HepG2 (cell line): ENCODE measurements at regions not wholly inside any gene's neighbourhood (a gene's known extent, or its start where the extent isn't known, plus 50 kb on each side); places are given as distances from the start of the nearest gene placed in this dataset.

Source experiments
- ATAC-seq: fragments of 200-7000 bp; cut with Tn5 transposase; 3 replicates; pipeline ENCODE4 v1.9.1; 2020; ENCODE audit warnings: mild to moderate bottlenecking, moderate library complexity
- BruUV-seq: library from RNA; stranded (reverse); fragments of 400-500 nt; replicated peaks from 2 replicates; lab custom pipeline; 2021; lab: Mats Ljungman, UMichigan
- CTCF ChIA-PET: fragments of 300-600 bp; formaldehyde crosslinking; extraction: SDS; loops from one replicate; lab custom pipeline; 2021; ENCODE audit warnings: low total read pairs, inconsistent platforms, low intra/inter-chr PET ratio; lab: Yijun Ruan, JAX
- POLR2A ChIA-PET: fragments of 350-600 bp; sonication (Branson Sonifier 250); formaldehyde crosslinking; loops from one replicate; lab custom pipeline; 2020; ENCODE audit warnings: antibody characterized with exemption, inconsistent platforms; lab: Yijun Ruan, JAX
- DNase-seq: peaks from one replicate; pipeline ENCODE4 v3.0.0-alpha.2; 2015; ENCODE audit warnings: low spot score
- FAIRE-seq: peaks from 3 replicates; lab custom pipeline; 2011; peaks lifted over from hg19 to GRCh38; lab: Jason Lieb, UNC
- H2AFZ ChIP-seq: one replicate; pipeline ENCODE4 v1.6.1; 2011; ENCODE audit warnings: low read length, inconsistent platforms
- H3K27ac ChIP-seq: fragments of 300-600 bp; 3 replicates; pipeline ENCODE4 v1.8.0; 2011; ENCODE audit warnings: mixed run types, mild to moderate bottlenecking, mixed read lengths, low read length, inconsistent platforms; ENCODE audit not compliant: insufficient read depth; ENCODE audit errors: extremely low read length
- H3K27me3 ChIP-seq, 2 experiments: fragments of 200-600 bp in 1 of 2; 2 replicates in 1 of 2; 3 replicates in 1 of 2; pipeline versions ENCODE4 v1.6.0 to v1.8.0; 2011; ENCODE audit warnings: low read length in 2 of 2, mild to moderate bottlenecking in 2 of 2, moderate library complexity in 2 of 2, inconsistent platforms in 1 of 2; ENCODE audit not compliant: insufficient read depth in 2 of 2, control insufficient read depth in 1 of 2
- H3K36me3 ChIP-seq, 2 experiments: fragments of 200-600 bp in 1 of 2; replicated peaks in 1 of 2; 2 replicates in 1 of 2; 3 replicates in 1 of 2; pipeline versions ENCODE4 v1.5.1 to v1.8.0; 2011; ENCODE audit warnings: low read length in 2 of 2, inconsistent platforms in 1 of 2; ENCODE audit not compliant: insufficient read depth in 2 of 2, control insufficient read depth in 1 of 2
- H3K4me1 ChIP-seq: 2 replicates; pipeline ENCODE4 v1.5.1; 2012; ENCODE audit warnings: low read length, inconsistent platforms; ENCODE audit not compliant: insufficient read depth
- H3K4me2 ChIP-seq: 2 replicates; pipeline ENCODE4 v1.6.0; 2011; ENCODE audit warnings: low read depth, low read length, inconsistent platforms
- H3K4me3 ChIP-seq, 3 experiments: fragments of 200-600 bp in 1 of 3; sonication (generic), shearing (Covaris generic) in 1 of 3; replicated peaks in 1 of 3; 2 replicates each; pipeline ENCODE4 v1.5.1; 2011 to 2016; ENCODE audit warnings: low read length in 3 of 3, inconsistent platforms in 2 of 3, low read depth in 2 of 3, mild to moderate bottlenecking in 2 of 3, control low read depth in 1 of 3, mixed read lengths in 1 of 3; ENCODE audit not compliant: insufficient read depth in 1 of 3
- H3K79me2 ChIP-seq: one replicate; pipeline ENCODE4 v1.6.1; 2011; ENCODE audit warnings: low read length, inconsistent platforms; ENCODE audit not compliant: insufficient read depth
- H3K9ac ChIP-seq: 2 replicates; pipeline ENCODE4 v1.6.0; 2011; ENCODE audit warnings: mild to moderate bottlenecking, low read depth, low read length, inconsistent platforms; ENCODE audit not compliant: insufficient read depth
- H3K9me3 ChIP-seq: 2 replicates; pipeline ENCODE4 v1.5.1; 2012; ENCODE audit warnings: mild to moderate bottlenecking, low read length
- H4K20me1 ChIP-seq: 2 replicates; pipeline ENCODE4 v1.6.0; 2011; ENCODE audit warnings: inconsistent platforms, mild to moderate bottlenecking, low read length, moderate library complexity; ENCODE audit not compliant: insufficient read depth
- CBX1 ChIP-seq: IDR thresholded peaks from one replicate; pipeline ENCODE4 v1.6.1; 2016; ENCODE audit warnings: antibody characterized with exemption, low read depth
- DNMT1 ChIP-seq: sonication (generic); formaldehyde crosslinking; IDR thresholded peaks from 2 replicates; pipeline ENCODE4 v1.5.1; 2020; ENCODE audit warnings: mild to moderate bottlenecking, missing genetic modification reagents
- GFI1 ChIP-seq: sonication (generic); formaldehyde crosslinking; IDR thresholded peaks from 2 replicates; pipeline ENCODE4 v1.5.0; 2020; ENCODE audit warnings: missing genetic modification reagents, mild to moderate bottlenecking, borderline replicate concordance
- MTA3 ChIP-seq: sonication (generic); formaldehyde crosslinking; IDR thresholded peaks from 2 replicates; pipeline ENCODE4 v1.4.0; 2020; ENCODE audit warnings: missing genetic modification reagents
- SMAD1 ChIP-seq: sonication (generic); formaldehyde crosslinking; IDR thresholded peaks from 2 replicates; pipeline ENCODE4 v1.4.0; 2020; ENCODE audit warnings: missing genetic modification reagents, low read depth, mild to moderate bottlenecking, borderline replicate concordance
- SRY ChIP-seq: sonication (generic); formaldehyde crosslinking; IDR thresholded peaks from 2 replicates; pipeline ENCODE4 v1.8.0; 2022; ENCODE audit warnings: mild to moderate bottlenecking, missing genetic modification reagents
- SSRP1 ChIP-seq: IDR thresholded peaks from 2 replicates; pipeline ENCODE4 v1.6.1; 2016; ENCODE audit warnings: control low read depth
- ZNF775 ChIP-seq: sonication (generic); formaldehyde crosslinking; IDR thresholded peaks from 2 replicates; pipeline ENCODE4 v1.4.0; 2020; ENCODE audit warnings: missing genetic modification reagents, mild to moderate bottlenecking, moderate library complexity, borderline replicate concordance
- WGBS: methylation state at CpG from one replicate; pipeline ENCODE4 v1.1.6; 2017; ENCODE audit warnings: low lambda C conversion rate; 5-methylcytosine and 5-hydroxymethylcytosine counted together
- in situ Hi-C: cut with HindIII; loops from 2 replicates; pipeline ENCODE4 v1.10.0; 2017; ENCODE audit warnings: low pct_unique_long_range_greater_than_20kb; ENCODE audit not compliant: extremely low pct_ligation_motif_present
- intact Hi-C: fragments of 100-400 bp; cut with micrococcal nuclease; formaldehyde crosslinking; loops from one replicate; pipeline ENCODE4 v1.10.0; 2022; ENCODE audit not compliant: unreplicated experiment
- TF ChIP-seq, protein P1 (sequence below): sonication (generic); formaldehyde crosslinking; IDR thresholded peaks from 2 replicates; pipeline ENCODE4 v1.5.1; 2020; ENCODE audit warnings: mild to moderate bottlenecking, missing genetic modification reagents, borderline replicate concordance

DNA sequence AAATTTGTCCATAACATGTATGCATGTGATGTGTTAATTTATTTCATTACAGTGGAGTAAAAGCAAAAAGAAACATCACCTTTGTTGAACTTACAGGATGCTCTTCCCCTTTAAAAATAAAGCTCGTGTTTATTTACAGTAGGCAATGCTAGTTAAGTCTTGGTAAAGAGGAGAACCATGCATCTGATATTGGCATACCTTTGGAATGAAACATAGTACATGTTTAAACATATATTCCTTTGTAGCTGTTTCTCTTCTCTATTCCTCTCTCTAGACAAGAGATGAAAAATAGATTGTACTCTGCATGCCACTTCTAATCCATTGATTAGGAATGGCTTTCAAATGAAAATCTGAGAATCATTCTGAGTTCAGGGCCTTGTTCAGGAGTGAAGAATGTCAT lies 374.9 kb upstream of the CNTN4 start (continued):
- no peak for TF ChIP-seq SRY (CRISPR knock-in tag)

DNA sequence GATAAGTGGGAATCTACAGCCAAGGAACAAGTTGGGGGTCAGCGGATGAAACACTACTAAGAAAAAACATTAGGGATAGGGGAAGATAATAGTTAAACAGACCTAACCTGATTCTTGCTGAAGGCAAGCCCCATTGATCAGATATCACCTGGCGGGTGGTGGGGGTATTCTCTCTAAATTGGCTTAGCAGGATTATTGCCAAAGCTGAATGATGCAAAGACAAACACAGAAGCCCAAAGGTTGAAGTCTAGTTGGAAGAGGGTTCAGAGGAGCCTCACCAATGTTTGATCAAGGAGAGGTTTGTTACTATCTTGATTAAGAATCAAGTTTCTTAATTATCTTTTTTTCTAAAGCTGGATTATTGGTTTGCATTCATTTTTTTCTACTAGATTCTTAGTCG lies 371.9 kb upstream of the CNTN4 start:
- H4K20me1 ChIP-seq, result no peaks in the 10 kb centered on the region
- H3K4me3 ChIP-seq, result no peak overlapping the region
- POLR2A ChIA-PET, result no interaction called here
- 0% methylated on average over 3 of the region's 3 CpGs for WGBS
- CTCF ChIA-PET, result no interaction called here
- no peak overlapping the region for H3K4me2 ChIP-seq
- no peaks in the 10 kb centered on the region for H3K79me2 ChIP-seq
- no peaks in the 10 kb centered on the region for H3K4me1 ChIP-seq
- no peak overlapping the region for H3K27ac ChIP-seq
- in situ Hi-C loops, result no loop called here
- FAIRE-seq, result no peak
- TF ChIP-seq SSRP1 (no peak), CBX1 (no peak), GFI1 (no peak), MTA3 (CRISPR knock-in tag) (no peak)
- TF ChIP-seq, protein P1, sequence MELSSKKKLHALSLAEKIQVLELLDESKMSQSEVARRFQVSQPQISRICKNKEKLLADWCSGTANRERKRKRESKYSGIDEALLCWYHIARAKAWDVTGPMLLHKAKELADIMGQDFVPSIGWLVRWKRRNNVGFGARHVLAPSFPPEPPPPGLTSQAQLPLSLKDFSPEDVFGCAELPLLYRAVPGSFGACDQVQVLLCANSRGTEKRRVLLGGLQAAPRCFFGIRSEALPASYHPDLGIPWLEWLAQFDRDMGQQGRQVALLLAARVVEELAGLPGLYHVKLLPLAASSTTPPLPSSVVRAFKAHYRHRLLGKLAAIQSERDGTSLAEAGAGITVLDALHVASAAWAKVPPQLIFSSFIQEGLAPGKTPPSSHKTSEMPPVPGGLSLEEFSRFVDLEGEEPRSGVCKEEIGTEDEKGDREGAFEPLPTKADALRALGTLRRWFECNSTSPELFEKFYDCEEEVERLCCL (CRISPR knock-in tag), result no peak
- no peak for ATAC-seq
- no peak for DNase-seq
- intact Hi-C loops, result no loop called here
- H3K27me3 ChIP-seq, result no peaks in the 10 kb centered on the region
- no peak overlapping the region for H2AFZ ChIP-seq
- peaks cover 95% of the 10 kb centered on the region for H3K9me3 ChIP-seq
- H3K9ac ChIP-seq, result no peak overlapping the region
- H3K36me3 ChIP-seq, result no peaks in the 10 kb centered on the region
- no TSS peak for BruUV-seq

DNA sequence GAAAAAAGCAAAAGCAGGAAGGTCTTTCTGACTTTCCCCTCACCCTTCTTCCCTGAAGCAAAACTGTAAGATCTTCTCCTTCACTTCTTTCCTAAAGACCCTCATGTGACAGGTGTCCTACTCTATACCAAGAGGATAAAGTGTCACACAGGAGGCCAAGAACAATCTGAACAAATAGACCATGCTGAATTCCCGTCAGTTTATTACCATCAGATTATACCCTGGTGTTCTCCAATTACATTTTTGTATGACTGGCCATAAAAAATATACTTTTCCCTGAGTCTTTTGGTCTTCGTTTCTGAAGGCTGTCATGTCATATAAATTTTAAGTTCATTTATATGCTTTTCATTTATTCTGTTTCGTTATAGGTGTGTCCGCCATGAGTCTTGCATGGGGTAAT lies 371.4 kb upstream of the CNTN4 start:
- H3K4me2 ChIP-seq, result no peak overlapping the region
- H3K9me3 ChIP-seq, result peaks cover 94% of the 10 kb centered on the region
- no peak overlapping the region for H3K4me3 ChIP-seq
- ChIA-PET POLR2A (no interaction called here), CTCF (no interaction called here)
- H2AFZ ChIP-seq, result no peak overlapping the region
- ATAC-seq (no peak), DNase-seq (no peak), FAIRE-seq (no peak)
- no peaks in the 10 kb centered on the region for H4K20me1 ChIP-seq
- no peaks in the 10 kb centered on the region for H3K36me3 ChIP-seq
- H3K27me3 ChIP-seq, result no peaks in the 10 kb centered on the region
- intact Hi-C loops, result no loop called here
- no peaks in the 10 kb centered on the region for H3K79me2 ChIP-seq
- H3K4me1 ChIP-seq, result no peaks in the 10 kb centered on the region
- in situ Hi-C loops, result no loop called here
- H3K9ac ChIP-seq, result no peak overlapping the region
- BruUV-seq, result no TSS peak
- 12% methylated on average over 4 of the region's 4 CpGs for WGBS
- no peak overlapping the region for H3K27ac ChIP-seq
- no peak for TF ChIP-seq DNMT1 (CRISPR knock-in tag)
- TF ChIP-seq SMAD1 (CRISPR knock-in tag), result no peak
- no peak for TF ChIP-seq ZNF775 (CRISPR knock-in tag)
